GM23338 (cell line): ENCODE measurements at regions not wholly inside any gene's neighbourhood (a gene's known extent, or its start where the extent isn't known, plus 50 kb on each side); places are given as distances from the start of the nearest gene placed in this dataset.

Experiments used
- ATAC-seq: fragments of 200-7000 bp; cut with Tn5 transposase; 3 replicates; pipeline ENCODE4 v1.9.1; 2020
- DNase-seq: peaks from one replicate; pipeline ENCODE4 v3.0.0-alpha.2; 2015; ENCODE audit warnings: low spot score
- H2AFZ ChIP-seq: fragments of 200-600 bp; sonication (generic); 2 replicates; pipeline ENCODE4 v1.8.0; 2016; ENCODE audit warnings: antibody characterized with exemption, mild to moderate bottlenecking, moderate library complexity
- H3F3A ChIP-seq: fragments of 200-600 bp; sonication (generic); replicated peaks from 2 replicates; pipeline ENCODE4 v1.8.0; 2017; ENCODE audit warnings: antibody characterized with exemption, mixed run types, low read depth
- H3K27ac ChIP-seq: fragments of 200-600 bp; sonication (generic); 2 replicates; pipeline ENCODE4 v1.6.1; 2016; ENCODE audit warnings: low read depth
- H3K27me3 ChIP-seq: fragments of 200-600 bp; sonication (generic); 2 replicates; pipeline ENCODE4 v1.8.0; 2016; ENCODE audit warnings: mild to moderate bottlenecking, mixed run types, moderate library complexity; ENCODE audit not compliant: insufficient read depth
- H3K36me3 ChIP-seq: fragments of 200-600 bp; sonication (generic); 2 replicates; pipeline ENCODE4 v1.8.0; 2016; ENCODE audit warnings: mild to moderate bottlenecking; ENCODE audit not compliant: insufficient read depth
- H3K4me1 ChIP-seq: fragments of 200-600 bp; sonication (generic); 2 replicates; pipeline ENCODE4 v1.8.0; 2016; ENCODE audit warnings: mild to moderate bottlenecking, moderate library complexity; ENCODE audit not compliant: insufficient read depth
- H3K4me2 ChIP-seq: fragments of 200-600 bp; sonication (generic); 2 replicates; pipeline ENCODE4 v1.7.1; 2017; ENCODE audit warnings: mixed run types
- H3K4me3 ChIP-seq: fragments of 200-600 bp; sonication (generic); 2 replicates; pipeline ENCODE4 v1.6.1; 2016; ENCODE audit warnings: mixed run types
- H3K79me2 ChIP-seq: fragments of 200-600 bp; sonication (generic); replicated peaks from 2 replicates; pipeline ENCODE4 v1.8.0; 2017; ENCODE audit warnings: mild to moderate bottlenecking; ENCODE audit not compliant: insufficient read depth
- H3K9me2 ChIP-seq: fragments of 200-600 bp; sonication (generic); 2 replicates; pipeline ENCODE4 v1.8.0; 2017; ENCODE audit not compliant: insufficient read depth
- H4K20me1 ChIP-seq: fragments of 200-600 bp; sonication (generic); replicated peaks from 2 replicates; pipeline ENCODE4 v1.8.0; 2017; ENCODE audit warnings: mild to moderate bottlenecking; ENCODE audit not compliant: insufficient read depth
- H3K27ac Mint-ChIP-seq: 2 replicates; pipeline ENCODE4 v1.8.0; 2020; ENCODE audit warnings: inconsistent platforms, mild to moderate bottlenecking, moderate library complexity, mixed read lengths
- H3K27me3 Mint-ChIP-seq: 3 replicates; pipeline ENCODE4 v1.8.0; 2022; ENCODE audit warnings: low read depth, mild to moderate bottlenecking, moderate library complexity, mixed read lengths, inconsistent platforms; ENCODE audit not compliant: insufficient read depth, poor library complexity
- H3K36me3 Mint-ChIP-seq: 3 replicates; pipeline ENCODE4 v1.8.0; 2021; ENCODE audit warnings: low read depth, mild to moderate bottlenecking, inconsistent platforms, moderate library complexity, mixed read lengths
- H3K4me1 Mint-ChIP-seq: 3 replicates; pipeline ENCODE4 v1.8.0; 2020; ENCODE audit warnings: mild to moderate bottlenecking, inconsistent platforms, mixed read lengths
- H3K4me3 Mint-ChIP-seq: 3 replicates; pipeline ENCODE4 v1.8.0; 2021; ENCODE audit warnings: moderate library complexity, mild to moderate bottlenecking, inconsistent platforms, mixed read lengths
- H3K9me3 Mint-ChIP-seq: 3 replicates; pipeline ENCODE4 v1.8.0; 2020; ENCODE audit warnings: moderate library complexity, mild to moderate bottlenecking, inconsistent platforms, mixed read lengths
- CREB1 ChIP-seq: fragments of 250-450 bp; sonication (Bioruptor Pico); IDR thresholded peaks from 2 replicates; pipeline ENCODE4 v1.5.0; 2020; ENCODE audit warnings: low read depth, mild to moderate bottlenecking, moderate library complexity
- EZH2phosphoT487 ChIP-seq: fragments of 200-600 bp; sonication (generic); IDR thresholded peaks from one replicate; pipeline ENCODE4 v1.8.1; 2018; ENCODE audit warnings: antibody characterized with exemption; ENCODE audit not compliant: unreplicated experiment
- JUNB ChIP-seq: IDR thresholded peaks from one replicate; pipeline ENCODE4 v1.6.1; 2016; ENCODE audit warnings: antibody characterized with exemption; ENCODE audit not compliant: unreplicated experiment
- NANOG ChIP-seq: IDR thresholded peaks from 2 replicates; pipeline ENCODE4 v1.6.1; 2016; ENCODE audit warnings: antibody characterized with exemption, borderline replicate concordance
- ZNF114 ChIP-seq: fragments of 250-450 bp; sonication (Bioruptor Pico); IDR thresholded peaks from 2 replicates; pipeline ENCODE4 v1.5.0; 2020; ENCODE audit warnings: mild to moderate bottlenecking, moderate library complexity
- ZNF331 ChIP-seq: fragments of 250-450 bp; sonication (Bioruptor Pico); IDR thresholded peaks from 2 replicates; pipeline ENCODE4 v1.5.0; 2020; ENCODE audit warnings: low read depth, mild to moderate bottlenecking, moderate library complexity
- TF ChIP-seq, protein P1 (sequence below): IDR thresholded peaks from one replicate; pipeline ENCODE4 v1.6.1; 2018; ENCODE audit warnings: antibody characterized with exemption; ENCODE audit not compliant: unreplicated experiment
- TF ChIP-seq, protein P2 (sequence below): fragments of 250-450 bp; sonication (Bioruptor Pico); IDR thresholded peaks from 2 replicates; pipeline ENCODE4 v1.5.0; 2020; ENCODE audit warnings: mild to moderate bottlenecking, moderate library complexity
- TF ChIP-seq, protein P3 (sequence below), 2 experiments: fragments of 200-600 bp in 1 of 2; sonication (generic) in 1 of 2; conservative IDR thresholded peaks; 2 replicates each; pipeline versions ENCODE4 v1.5.1 to v1.6.1; 2016 to 2017; ENCODE audit warnings: antibody characterized with exemption in 2 of 2, low read depth in 2 of 2, mild to moderate bottlenecking in 2 of 2, moderate library complexity in 1 of 2

DNA sequence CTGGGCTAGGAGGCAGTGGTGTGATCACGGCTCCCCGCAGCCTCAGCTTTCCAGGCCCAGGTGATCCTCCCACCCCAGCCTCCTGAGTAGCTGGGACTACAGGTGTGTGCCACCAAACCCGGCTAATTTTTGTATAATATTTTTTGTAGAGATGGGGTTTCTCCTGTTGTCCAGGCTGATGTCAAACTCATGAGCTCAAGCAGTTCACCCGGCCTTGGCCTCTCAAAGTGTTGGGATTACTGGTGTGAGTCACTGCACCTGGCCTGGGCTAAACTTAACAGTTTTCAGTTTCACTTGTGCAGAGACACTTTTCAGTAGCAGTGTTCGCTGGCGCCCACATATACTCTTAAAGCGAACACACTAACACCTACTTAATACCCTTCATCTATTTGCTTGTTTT is 205.6 kb upstream of the ZNF608 start:
- no peak for ATAC-seq
- no peak overlapping the region for H3K4me3 Mint-ChIP-seq
- no peaks in the 10 kb centered on the region for H4K20me1 ChIP-seq

More for the DNA sequence above, 205.6 kb upstream of the ZNF608 start:
- H3K27ac ChIP-seq: no peak overlapping the region
- H3K4me3 ChIP-seq: no peak overlapping the region
- no peaks in the 10 kb centered on the region for H3K79me2 ChIP-seq
- peaks cover 3% of the 10 kb centered on the region; the same call in 1 of the 2 replicates for H3K9me2 ChIP-seq
- no peaks in the 10 kb centered on the region for H3K36me3 Mint-ChIP-seq
- 0 out of 2 replicates have a peak overlapping the region, but pooled peaks have one; percentile 81 for H2AFZ ChIP-seq
- H3K27ac Mint-ChIP-seq: no peak overlapping the region
- peaks cover 11% of the 10 kb centered on the region for H3K4me1 Mint-ChIP-seq
- H3K27me3 Mint-ChIP-seq: no peaks in the 10 kb centered on the region
- no peak overlapping the region for H3K4me2 ChIP-seq
- no peaks in the 10 kb centered on the region for H3K36me3 ChIP-seq
- no peak for DNase-seq
- no peaks in the 10 kb centered on the region for H3K9me3 Mint-ChIP-seq
- TF ChIP-seq, protein P1, sequence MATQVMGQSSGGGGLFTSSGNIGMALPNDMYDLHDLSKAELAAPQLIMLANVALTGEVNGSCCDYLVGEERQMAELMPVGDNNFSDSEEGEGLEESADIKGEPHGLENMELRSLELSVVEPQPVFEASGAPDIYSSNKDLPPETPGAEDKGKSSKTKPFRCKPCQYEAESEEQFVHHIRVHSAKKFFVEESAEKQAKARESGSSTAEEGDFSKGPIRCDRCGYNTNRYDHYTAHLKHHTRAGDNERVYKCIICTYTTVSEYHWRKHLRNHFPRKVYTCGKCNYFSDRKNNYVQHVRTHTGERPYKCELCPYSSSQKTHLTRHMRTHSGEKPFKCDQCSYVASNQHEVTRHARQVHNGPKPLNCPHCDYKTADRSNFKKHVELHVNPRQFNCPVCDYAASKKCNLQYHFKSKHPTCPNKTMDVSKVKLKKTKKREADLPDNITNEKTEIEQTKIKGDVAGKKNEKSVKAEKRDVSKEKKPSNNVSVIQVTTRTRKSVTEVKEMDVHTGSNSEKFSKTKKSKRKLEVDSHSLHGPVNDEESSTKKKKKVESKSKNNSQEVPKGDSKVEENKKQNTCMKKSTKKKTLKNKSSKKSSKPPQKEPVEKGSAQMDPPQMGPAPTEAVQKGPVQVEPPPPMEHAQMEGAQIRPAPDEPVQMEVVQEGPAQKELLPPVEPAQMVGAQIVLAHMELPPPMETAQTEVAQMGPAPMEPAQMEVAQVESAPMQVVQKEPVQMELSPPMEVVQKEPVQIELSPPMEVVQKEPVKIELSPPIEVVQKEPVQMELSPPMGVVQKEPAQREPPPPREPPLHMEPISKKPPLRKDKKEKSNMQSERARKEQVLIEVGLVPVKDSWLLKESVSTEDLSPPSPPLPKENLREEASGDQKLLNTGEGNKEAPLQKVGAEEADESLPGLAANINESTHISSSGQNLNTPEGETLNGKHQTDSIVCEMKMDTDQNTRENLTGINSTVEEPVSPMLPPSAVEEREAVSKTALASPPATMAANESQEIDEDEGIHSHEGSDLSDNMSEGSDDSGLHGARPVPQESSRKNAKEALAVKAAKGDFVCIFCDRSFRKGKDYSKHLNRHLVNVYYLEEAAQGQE: no peak
- TF ChIP-seq ZNF114 (no peak), EZH2phosphoT487 (no peak), CREB1 (CRISPR knock-in tag) (no peak), NANOG (no peak), JUNB (no peak), ZNF331 (CRISPR knock-in tag) (no peak)
- TF ChIP-seq, protein P2, sequence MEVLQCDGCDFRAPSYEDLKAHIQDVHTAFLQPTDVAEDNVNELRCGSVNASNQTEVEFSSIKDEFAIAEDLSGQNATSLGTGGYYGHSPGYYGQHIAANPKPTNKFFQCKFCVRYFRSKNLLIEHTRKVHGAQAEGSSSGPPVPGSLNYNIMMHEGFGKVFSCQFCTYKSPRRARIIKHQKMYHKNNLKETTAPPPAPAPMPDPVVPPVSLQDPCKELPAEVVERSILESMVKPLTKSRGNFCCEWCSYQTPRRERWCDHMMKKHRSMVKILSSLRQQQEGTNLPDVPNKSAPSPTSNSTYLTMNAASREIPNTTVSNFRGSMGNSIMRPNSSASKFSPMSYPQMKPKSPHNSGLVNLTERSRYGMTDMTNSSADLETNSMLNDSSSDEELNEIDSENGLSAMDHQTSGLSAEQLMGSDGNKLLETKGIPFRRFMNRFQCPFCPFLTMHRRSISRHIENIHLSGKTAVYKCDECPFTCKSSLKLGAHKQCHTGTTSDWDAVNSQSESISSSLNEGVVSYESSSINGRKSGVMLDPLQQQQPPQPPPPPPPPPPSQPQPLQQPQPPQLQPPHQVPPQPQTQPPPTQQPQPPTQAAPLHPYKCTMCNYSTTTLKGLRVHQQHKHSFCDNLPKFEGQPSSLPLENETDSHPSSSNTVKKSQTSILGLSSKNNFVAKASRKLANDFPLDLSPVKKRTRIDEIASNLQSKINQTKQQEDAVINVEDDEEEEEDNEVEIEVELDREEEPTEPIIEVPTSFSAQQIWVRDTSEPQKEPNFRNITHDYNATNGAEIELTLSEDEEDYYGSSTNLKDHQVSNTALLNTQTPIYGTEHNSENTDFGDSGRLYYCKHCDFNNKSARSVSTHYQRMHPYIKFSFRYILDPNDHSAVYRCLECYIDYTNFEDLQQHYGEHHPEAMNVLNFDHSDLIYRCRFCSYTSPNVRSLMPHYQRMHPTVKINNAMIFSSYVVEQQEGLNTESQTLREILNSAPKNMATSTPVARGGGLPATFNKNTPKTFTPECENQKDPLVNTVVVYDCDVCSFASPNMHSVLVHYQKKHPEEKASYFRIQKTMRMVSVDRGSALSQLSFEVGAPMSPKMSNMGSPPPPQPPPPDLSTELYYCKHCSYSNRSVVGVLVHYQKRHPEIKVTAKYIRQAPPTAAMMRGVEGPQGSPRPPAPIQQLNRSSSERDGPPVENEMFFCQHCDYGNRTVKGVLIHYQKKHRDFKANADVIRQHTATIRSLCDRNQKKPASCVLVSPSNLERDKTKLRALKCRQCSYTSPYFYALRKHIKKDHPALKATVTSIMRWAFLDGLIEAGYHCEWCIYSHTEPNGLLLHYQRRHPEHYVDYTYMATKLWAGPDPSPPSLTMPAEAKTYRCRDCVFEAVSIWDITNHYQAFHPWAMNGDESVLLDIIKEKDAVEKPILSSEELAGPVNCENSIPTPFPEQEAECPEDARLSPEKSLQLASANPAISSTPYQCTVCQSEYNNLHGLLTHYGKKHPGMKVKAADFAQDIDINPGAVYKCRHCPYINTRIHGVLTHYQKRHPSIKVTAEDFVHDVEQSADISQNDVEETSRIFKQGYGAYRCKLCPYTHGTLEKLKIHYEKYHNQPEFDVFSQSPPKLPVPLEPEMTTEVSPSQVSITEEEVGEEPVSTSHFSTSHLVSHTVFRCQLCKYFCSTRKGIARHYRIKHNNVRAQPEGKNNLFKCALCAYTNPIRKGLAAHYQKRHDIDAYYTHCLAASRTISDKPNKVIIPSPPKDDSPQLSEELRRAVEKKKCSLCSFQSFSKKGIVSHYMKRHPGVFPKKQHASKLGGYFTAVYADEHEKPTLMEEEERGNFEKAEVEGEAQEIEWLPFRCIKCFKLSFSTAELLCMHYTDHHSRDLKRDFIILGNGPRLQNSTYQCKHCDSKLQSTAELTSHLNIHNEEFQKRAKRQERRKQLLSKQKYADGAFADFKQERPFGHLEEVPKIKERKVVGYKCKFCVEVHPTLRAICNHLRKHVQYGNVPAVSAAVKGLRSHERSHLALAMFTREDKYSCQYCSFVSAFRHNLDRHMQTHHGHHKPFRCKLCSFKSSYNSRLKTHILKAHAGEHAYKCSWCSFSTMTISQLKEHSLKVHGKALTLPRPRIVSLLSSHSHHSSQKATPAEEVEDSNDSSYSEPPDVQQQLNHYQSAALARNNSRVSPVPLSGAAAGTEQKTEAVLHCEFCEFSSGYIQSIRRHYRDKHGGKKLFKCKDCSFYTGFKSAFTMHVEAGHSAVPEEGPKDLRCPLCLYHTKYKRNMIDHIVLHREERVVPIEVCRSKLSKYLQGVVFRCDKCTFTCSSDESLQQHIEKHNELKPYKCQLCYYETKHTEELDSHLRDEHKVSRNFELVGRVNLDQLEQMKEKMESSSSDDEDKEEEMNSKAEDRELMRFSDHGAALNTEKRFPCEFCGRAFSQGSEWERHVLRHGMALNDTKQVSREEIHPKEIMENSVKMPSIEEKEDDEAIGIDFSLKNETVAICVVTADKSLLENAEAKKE: no peak
- TF ChIP-seq, protein P3, sequence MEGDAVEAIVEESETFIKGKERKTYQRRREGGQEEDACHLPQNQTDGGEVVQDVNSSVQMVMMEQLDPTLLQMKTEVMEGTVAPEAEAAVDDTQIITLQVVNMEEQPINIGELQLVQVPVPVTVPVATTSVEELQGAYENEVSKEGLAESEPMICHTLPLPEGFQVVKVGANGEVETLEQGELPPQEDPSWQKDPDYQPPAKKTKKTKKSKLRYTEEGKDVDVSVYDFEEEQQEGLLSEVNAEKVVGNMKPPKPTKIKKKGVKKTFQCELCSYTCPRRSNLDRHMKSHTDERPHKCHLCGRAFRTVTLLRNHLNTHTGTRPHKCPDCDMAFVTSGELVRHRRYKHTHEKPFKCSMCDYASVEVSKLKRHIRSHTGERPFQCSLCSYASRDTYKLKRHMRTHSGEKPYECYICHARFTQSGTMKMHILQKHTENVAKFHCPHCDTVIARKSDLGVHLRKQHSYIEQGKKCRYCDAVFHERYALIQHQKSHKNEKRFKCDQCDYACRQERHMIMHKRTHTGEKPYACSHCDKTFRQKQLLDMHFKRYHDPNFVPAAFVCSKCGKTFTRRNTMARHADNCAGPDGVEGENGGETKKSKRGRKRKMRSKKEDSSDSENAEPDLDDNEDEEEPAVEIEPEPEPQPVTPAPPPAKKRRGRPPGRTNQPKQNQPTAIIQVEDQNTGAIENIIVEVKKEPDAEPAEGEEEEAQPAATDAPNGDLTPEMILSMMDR (conservative IDR thresholded peaks at IDR 0.05; ENCODE audit: low read depth in 2 of 2): no peak
- no peaks in the 10 kb centered on the region for H3K27me3 ChIP-seq
- H3K4me1 ChIP-seq: peaks cover 18% of the 10 kb centered on the region
- no peaks in the 10 kb centered on the region for H3F3A ChIP-seq
